H1 (cell line): ENCODE measurements at regions not wholly inside any gene's neighbourhood (a gene's known extent, or its start where the extent isn't known, plus 50 kb on each side); places are given as distances from the start of the nearest gene placed in this dataset.

Source experiments
- CEBPB ChIP-seq: IDR thresholded peaks from 2 replicates; pipeline ENCODE4 v1.6.1; 2012; ENCODE audit warnings: low read depth, low read length
- RAD21 ChIP-seq, 2 experiments: IDR thresholded peaks in 1 of 2; conservative IDR thresholded peaks in 1 of 2; 2 replicates each; pipeline ENCODE4 v1.6.1; 2011; ENCODE audit warnings: low read depth in 2 of 2, low read length in 2 of 2, improper control_type of control experiment in 1 of 2, inconsistent platforms in 1 of 2, mild to moderate bottlenecking in 1 of 2, moderate library complexity in 1 of 2
- TF ChIP-seq, protein P1 (sequence below), 3 experiments: IDR thresholded peaks; 1 replicate in 2 of 3; 2 replicates in 1 of 3; pipeline versions ENCODE4 v1.5.1 to v1.6.1; 2011; ENCODE audit warnings: low read length in 3 of 3, mild to moderate bottlenecking in 3 of 3, inconsistent platforms in 2 of 3, low read depth in 1 of 3, moderate library complexity in 1 of 3; ENCODE audit not compliant: insufficient read depth in 1 of 3; ENCODE audit errors: control extremely low read depth in 1 of 3

DNA sequence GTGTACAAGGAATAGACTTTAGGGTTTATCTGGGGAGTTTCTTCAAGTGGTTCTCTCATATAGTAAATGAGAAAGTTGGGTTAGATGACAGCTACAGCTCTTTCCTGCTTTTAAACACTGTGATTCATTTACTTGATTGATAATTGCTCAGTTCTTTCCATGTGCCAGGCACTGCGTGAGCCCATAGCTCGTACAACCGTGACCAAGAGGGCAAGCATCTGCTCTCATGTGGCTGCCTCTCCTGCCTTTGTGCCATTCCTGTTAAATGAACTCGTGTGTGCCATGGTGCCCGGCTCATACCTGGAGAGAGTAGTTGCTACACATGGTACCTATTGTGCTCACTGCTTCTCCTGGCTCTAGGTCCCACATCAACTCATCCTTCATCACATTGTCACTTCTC lies 206.3 kb downstream of the SNX19 start (continued):
- TF ChIP-seq, protein P1, sequence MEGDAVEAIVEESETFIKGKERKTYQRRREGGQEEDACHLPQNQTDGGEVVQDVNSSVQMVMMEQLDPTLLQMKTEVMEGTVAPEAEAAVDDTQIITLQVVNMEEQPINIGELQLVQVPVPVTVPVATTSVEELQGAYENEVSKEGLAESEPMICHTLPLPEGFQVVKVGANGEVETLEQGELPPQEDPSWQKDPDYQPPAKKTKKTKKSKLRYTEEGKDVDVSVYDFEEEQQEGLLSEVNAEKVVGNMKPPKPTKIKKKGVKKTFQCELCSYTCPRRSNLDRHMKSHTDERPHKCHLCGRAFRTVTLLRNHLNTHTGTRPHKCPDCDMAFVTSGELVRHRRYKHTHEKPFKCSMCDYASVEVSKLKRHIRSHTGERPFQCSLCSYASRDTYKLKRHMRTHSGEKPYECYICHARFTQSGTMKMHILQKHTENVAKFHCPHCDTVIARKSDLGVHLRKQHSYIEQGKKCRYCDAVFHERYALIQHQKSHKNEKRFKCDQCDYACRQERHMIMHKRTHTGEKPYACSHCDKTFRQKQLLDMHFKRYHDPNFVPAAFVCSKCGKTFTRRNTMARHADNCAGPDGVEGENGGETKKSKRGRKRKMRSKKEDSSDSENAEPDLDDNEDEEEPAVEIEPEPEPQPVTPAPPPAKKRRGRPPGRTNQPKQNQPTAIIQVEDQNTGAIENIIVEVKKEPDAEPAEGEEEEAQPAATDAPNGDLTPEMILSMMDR (IDR thresholded peaks at IDR 0.05; ENCODE audit: control extremely low read depth in 1 of 3, insufficient read depth in 1 of 3, low read depth in 1 of 3, low read length in 3 of 3), result no peak
- TF ChIP-seq RAD21 (IDR thresholded peaks at IDR 0.05 in 1 of 2, conservative IDR thresholded peaks at IDR 0.05 in 1 of 2; ENCODE audit: low read depth in 2 of 2, low read length in 2 of 2), result no peak
- TF ChIP-seq CEBPB, result no peak
